GM13976 (cell line): ENCODE measurements at regions not wholly inside any gene's neighbourhood (a gene's known extent, or its start where the extent isn't known, plus 50 kb on each side); places are given as distances from the start of the nearest gene placed in this dataset.

Experiments
- DNase-seq: peaks from one replicate; pipeline ENCODE4 v3.0.0; 2012; ENCODE audit warnings: low spot score
- in situ Hi-C: fragments of 300-500 bp; cut with MboI; formaldehyde crosslinking; loops from one replicate; pipeline ENCODE4 v1.12.0; 2022; ENCODE audit warnings: low sequenced_read_pairs, mixed read lengths, inconsistent platforms; ENCODE audit not compliant: unreplicated experiment
- TF ChIP-seq, protein P1 (sequence below): IDR thresholded peaks from 2 replicates; pipeline ENCODE4 v1.5.1; 2012; ENCODE audit warnings: borderline replicate concordance, mild to moderate bottlenecking; ENCODE audit not compliant: insufficient read depth; ENCODE audit errors: extremely low read depth, missing control alignments, control extremely low read depth

DNA sequence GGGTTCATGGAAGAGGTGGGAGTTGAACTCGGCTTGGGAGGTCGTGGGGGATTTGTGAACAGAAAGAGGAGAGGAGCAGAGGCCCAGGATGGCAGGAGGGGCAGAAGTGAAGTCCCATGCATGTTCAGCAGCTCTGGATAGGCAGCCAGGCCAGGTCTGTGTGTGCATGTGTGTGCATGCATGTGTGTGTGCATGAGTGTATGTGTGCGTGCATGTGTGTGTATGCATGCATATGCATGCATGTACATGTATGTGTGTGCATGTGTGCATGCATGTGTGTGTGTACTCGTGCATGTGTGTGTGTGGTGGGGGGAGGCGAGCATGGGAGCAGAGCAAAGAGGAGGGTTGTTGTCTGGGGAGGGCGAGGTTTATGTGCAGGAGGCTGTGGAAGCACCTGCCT is 178.4 kb downstream of the RPLP1 start:
- in situ Hi-C loops = no loop called here
- TF ChIP-seq, protein P1, sequence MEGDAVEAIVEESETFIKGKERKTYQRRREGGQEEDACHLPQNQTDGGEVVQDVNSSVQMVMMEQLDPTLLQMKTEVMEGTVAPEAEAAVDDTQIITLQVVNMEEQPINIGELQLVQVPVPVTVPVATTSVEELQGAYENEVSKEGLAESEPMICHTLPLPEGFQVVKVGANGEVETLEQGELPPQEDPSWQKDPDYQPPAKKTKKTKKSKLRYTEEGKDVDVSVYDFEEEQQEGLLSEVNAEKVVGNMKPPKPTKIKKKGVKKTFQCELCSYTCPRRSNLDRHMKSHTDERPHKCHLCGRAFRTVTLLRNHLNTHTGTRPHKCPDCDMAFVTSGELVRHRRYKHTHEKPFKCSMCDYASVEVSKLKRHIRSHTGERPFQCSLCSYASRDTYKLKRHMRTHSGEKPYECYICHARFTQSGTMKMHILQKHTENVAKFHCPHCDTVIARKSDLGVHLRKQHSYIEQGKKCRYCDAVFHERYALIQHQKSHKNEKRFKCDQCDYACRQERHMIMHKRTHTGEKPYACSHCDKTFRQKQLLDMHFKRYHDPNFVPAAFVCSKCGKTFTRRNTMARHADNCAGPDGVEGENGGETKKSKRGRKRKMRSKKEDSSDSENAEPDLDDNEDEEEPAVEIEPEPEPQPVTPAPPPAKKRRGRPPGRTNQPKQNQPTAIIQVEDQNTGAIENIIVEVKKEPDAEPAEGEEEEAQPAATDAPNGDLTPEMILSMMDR = no peak
- DNase-seq = no peak

DNA sequence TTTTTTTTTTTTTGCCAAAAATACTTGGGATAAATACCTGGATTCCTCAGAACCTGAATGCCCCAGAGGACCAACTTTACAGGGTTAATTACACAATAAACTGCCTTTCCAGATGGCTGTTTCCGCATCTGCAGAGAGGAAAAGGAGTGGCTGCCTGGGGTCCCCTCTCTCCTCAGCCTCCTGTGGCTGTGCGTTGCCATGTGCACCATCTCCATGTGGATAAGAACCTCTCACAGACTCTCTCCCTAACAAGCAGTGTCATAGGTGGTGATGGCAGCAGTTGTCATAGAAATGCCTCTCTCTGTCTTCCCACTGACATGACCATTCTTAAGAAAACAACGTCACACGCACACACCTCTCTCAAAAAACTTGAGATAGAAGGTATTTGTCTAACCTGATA is 179.4 kb downstream of the RPLP1 start:
- TF ChIP-seq, protein P1 = no peak
- no peak for DNase-seq
- in situ Hi-C loops = no loop called here

DNA sequence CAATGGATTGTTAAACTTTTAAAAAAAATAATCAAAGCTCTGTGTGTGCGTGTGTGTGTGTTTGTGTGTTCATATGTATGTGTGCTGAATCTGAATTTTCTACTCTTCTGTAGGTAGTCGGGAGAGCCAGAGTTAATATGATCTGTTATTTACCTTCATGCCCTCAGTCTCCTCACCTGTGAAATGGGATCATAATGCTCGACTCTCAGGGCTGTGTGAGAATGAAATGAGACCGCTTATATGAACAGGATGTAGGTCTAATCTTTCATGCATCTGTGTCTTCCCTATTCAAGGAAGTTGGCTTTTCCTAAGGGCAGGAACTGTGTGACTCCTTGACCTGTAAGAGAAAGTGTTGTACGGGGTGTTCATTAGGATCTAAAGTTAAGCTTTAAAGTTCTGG is 182.2 kb downstream of the RPLP1 start:
- no peak for DNase-seq

GRCh38 chr15:69636169-69636915 is 183.7 kb downstream of the RPLP1 start:
- DNase-seq = no peak
- in situ Hi-C loops = no loop called here
- TF ChIP-seq, protein P1 = no peak

More for the DNA sequence above, 182.2 kb downstream of the RPLP1 start:
- in situ Hi-C loops = no loop called here
- TF ChIP-seq, protein P1 = no peak

DNA sequence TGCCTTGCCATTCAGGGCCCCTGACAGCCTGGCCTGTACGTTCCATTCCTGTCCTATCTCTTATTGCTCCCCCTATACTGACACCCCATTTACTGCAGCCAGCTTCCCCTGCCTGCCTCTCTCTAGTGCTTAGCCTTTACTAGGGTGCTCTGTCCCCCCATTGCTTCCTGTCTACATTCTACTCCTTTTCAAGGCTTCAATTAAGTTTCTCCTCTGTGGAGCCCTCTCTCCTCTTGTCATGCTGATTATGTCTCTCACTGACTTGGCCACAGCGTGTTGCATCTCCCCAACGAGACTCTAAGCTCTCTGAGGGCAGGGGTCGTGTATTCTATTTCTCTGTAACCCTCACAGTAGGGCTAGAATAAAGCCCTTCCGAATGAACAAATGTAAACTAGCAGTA is 185.2 kb downstream of the RPLP1 start:
- in situ Hi-C loops = no loop called here
- DNase-seq = no peak
- TF ChIP-seq, protein P1 = no peak

DNA sequence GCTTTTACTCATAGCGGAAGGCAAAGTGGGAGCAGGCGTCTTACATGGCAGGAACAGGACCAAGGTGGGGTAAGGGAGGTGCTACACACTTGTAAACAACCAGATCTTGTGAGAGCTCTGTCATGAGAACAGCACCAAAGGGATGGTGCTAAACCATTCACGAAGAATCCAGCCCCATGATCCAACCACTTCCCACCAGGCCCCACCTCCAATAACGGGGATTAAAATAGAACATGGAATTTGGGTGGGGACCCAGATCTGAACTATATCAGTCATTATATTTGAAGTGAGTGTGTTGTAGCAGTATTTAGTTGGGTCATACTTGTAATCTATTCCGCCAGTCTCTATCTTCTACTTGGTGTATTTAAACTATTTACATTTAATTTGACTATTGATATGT is 190.9 kb downstream of the RPLP1 start:
- TF ChIP-seq, protein P1 = no peak
- DNase-seq = no peak
- in situ Hi-C loops = no loop called here
